Mucosa of descending colon (tissue), 3 donors: ENCODE measurements at regions not wholly inside any gene's neighbourhood (a gene's known extent, or its start where the extent isn't known, plus 50 kb on each side); places are given as distances from the start of the nearest gene placed in this dataset.
A peak's percentile ranks its signal among the peaks of the same experiment; 100 is the strongest.

Experiments
- ATAC-seq: fragments of 200-7000 bp; cut with Tn5 transposase; one replicate; pipeline ENCODE4 v1.9.1; 2020; ENCODE audit warnings: mild to moderate bottlenecking, moderate library complexity
- DNase-seq, 3 donors: peaks; one replicate each; pipeline ENCODE4 v3.0.0-alpha.2; 2020
- H3K36me3 ChIP-seq: fragments of 200-600 bp; one replicate; pipeline ENCODE4 v1.8.0; 2021; ENCODE audit warnings: low read depth, mild to moderate bottlenecking
- H3K4me1 ChIP-seq: fragments of 200-600 bp; one replicate; pipeline ENCODE4 v1.8.0; 2021; ENCODE audit warnings: low read depth, mild to moderate bottlenecking
- H3K4me3 ChIP-seq: fragments of 200-600 bp; one replicate; pipeline ENCODE4 v1.8.0; 2021; ENCODE audit warnings: mild to moderate bottlenecking
- H3K9me3 ChIP-seq: fragments of 200-600 bp; one replicate; pipeline ENCODE4 v1.8.0; 2021; ENCODE audit warnings: mild to moderate bottlenecking
- CTCF ChIP-seq: fragments of 200-600 bp; IDR thresholded peaks from one replicate; pipeline ENCODE4 v1.8.0; 2022; ENCODE audit warnings: antibody characterized with exemption, mild to moderate bottlenecking
- intact Hi-C, 2 donors: fragments of 100-400 bp; cut with DNase I in 1 of 2; cut with micrococcal nuclease in 1 of 2; formaldehyde crosslinking; loops; one replicate each; pipeline versions ENCODE4 v1.11.0 to v1.11.1; 2022; cut with DNase I, micrococcal nuclease
- donor health status: DM: no; HTN: no; CAD: no; lungs with moderate emphysema.
- donor health status: DM: no; HTN: no; CAD: no.
- donor health status: DM: no; HTN: yes; CAD: no.

- intact Hi-C loops = no loop called here
- H3K4me1 ChIP-seq = no peaks in the 10 kb centered on the region
- no peak for DNase-seq
- TF ChIP-seq CTCF = no peak
- no peaks in the 10 kb centered on the region for H3K36me3 ChIP-seq
- ATAC-seq = peak; percentile 15
- H3K9me3 ChIP-seq = no peaks in the 10 kb centered on the region
- no peak overlapping the region for H3K4me3 ChIP-seq
Observed at GRCh38 chr3:5330152-5330810, 142.8 kb downstream of the EDEM1 start.

- H3K36me3 ChIP-seq = no peaks in the 10 kb centered on the region
- H3K9me3 ChIP-seq = no peaks in the 10 kb centered on the region
- DNase-seq (no peak), ATAC-seq (no peak)
- TF ChIP-seq CTCF = no peak
- no peak overlapping the region for H3K4me3 ChIP-seq
- no peaks in the 10 kb centered on the region for H3K4me1 ChIP-seq
- intact Hi-C loops = no loop called here
Observed at GRCh38 chr3:5331567-5332269, 144.2 kb downstream of the EDEM1 start.

- no peak for TF ChIP-seq CTCF
- Histone ChIP-seq H3K9me3 (no peaks in the 10 kb centered on the region), H3K4me3 (no peak overlapping the region), H3K36me3 (no peaks in the 10 kb centered on the region), H3K4me1 (no peaks in the 10 kb centered on the region)
- DNase-seq (no peak), ATAC-seq (no peak)
- intact Hi-C loops = no loop called here
Observed at GRCh38 chr3:5332270-5332956, 144.9 kb downstream of the EDEM1 start.

GRCh38 chr3:5339967-5340535 is 152.5 kb downstream of the EDEM1 start:
- intact Hi-C loops = no loop called here
- DNase-seq = peak in 2 of 3 donors; percentile 10 to 57

GRCh38 chr3:5341610-5342009 is 154.1 kb downstream of the EDEM1 start:
- ATAC-seq (no peak), DNase-seq (no peak)
- Histone ChIP-seq H3K9me3 (no peaks in the 10 kb centered on the region), H3K4me1 (no peaks in the 10 kb centered on the region), H3K4me3 (no peak overlapping the region), H3K36me3 (no peaks in the 10 kb centered on the region)
- TF ChIP-seq CTCF = no peak
- intact Hi-C loops = no loop called here

More at GRCh38 chr3:5339967-5340535, 152.5 kb downstream of the EDEM1 start:
- Histone ChIP-seq H3K36me3 (no peaks in the 10 kb centered on the region), H3K9me3 (no peaks in the 10 kb centered on the region), H3K4me1 (no peaks in the 10 kb centered on the region), H3K4me3 (no peak overlapping the region)
- TF ChIP-seq CTCF = no peak
- peak; percentile 94 for ATAC-seq
